PC-9 (cell line): ENCODE measurements at regions not wholly inside any gene's neighbourhood (a gene's known extent, or its start where the extent isn't known, plus 50 kb on each side); places are given as distances from the start of the nearest gene placed in this dataset.

Experiments used
- EZH2 ChIP-seq: fragments of 200-600 bp; sonication (generic); IDR thresholded peaks from 2 replicates; pipeline ENCODE4 v1.8.0; 2017; ENCODE audit warnings: antibody characterized with exemption, low read depth
- TF ChIP-seq, protein P1 (sequence below): fragments of 200-600 bp; sonication (generic); conservative IDR thresholded peaks from 2 replicates; pipeline ENCODE4 v1.6.1; 2017; ENCODE audit warnings: mixed run types, antibody characterized with exemption, mild to moderate bottlenecking, moderate library complexity

DNA sequence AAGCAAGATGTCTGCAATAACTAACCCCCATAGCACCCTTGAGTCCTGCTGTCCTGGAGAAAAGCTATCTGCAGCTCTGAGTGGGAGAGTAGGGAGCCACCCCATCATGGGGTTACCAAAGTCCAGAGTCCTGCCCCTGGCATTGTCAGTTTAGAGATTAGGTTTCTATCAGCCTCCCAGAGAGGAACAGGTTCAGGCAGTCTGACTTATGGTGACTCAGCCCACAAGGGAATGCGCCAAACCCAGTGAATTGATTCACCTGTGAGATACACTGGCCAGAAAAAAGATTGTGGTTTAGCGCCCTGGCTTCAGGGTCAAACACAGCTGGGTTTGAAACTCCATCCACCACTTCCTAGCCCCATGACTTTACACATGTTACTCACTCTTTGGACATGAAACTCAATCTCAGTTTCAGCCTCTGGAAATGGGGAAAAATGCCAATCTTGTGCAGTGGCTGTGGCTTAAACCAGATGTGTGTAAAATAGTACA is 263.6 kb upstream of the HES1 start:
- TF ChIP-seq, protein P1, sequence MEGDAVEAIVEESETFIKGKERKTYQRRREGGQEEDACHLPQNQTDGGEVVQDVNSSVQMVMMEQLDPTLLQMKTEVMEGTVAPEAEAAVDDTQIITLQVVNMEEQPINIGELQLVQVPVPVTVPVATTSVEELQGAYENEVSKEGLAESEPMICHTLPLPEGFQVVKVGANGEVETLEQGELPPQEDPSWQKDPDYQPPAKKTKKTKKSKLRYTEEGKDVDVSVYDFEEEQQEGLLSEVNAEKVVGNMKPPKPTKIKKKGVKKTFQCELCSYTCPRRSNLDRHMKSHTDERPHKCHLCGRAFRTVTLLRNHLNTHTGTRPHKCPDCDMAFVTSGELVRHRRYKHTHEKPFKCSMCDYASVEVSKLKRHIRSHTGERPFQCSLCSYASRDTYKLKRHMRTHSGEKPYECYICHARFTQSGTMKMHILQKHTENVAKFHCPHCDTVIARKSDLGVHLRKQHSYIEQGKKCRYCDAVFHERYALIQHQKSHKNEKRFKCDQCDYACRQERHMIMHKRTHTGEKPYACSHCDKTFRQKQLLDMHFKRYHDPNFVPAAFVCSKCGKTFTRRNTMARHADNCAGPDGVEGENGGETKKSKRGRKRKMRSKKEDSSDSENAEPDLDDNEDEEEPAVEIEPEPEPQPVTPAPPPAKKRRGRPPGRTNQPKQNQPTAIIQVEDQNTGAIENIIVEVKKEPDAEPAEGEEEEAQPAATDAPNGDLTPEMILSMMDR: no peak
- no peak for TF ChIP-seq EZH2
